Breast epithelium (tissue), 3 donors: ENCODE measurements at regions not wholly inside any gene's neighbourhood (a gene's known extent, or its start where the extent isn't known, plus 50 kb on each side); places are given as distances from the start of the nearest gene placed in this dataset.
A peak's percentile ranks its signal among the peaks of the same experiment; 100 is the strongest.

Experiments used
- CTCF ChIP-seq, 3 donors: fragments of 450-650 bp; IDR thresholded peaks; one replicate each; pipeline ENCODE4 v1.5.1; 2016 to 2017; ENCODE audit warnings: antibody characterized with exemption in 3 of 3, mild to moderate bottlenecking in 3 of 3, moderate library complexity in 3 of 3
- POLR2A ChIP-seq: fragments of 450-650 bp; IDR thresholded peaks from one replicate; pipeline ENCODE4 v1.6.1; 2016; ENCODE audit warnings: antibody characterized with exemption, mild to moderate bottlenecking, moderate library complexity
- POLR2AphosphoS5 ChIP-seq, 3 donors: sonication (generic); formaldehyde crosslinking; IDR thresholded peaks; one replicate each; pipeline ENCODE4 v1.6.1; 2017; ENCODE audit warnings: antibody characterized with exemption in 3 of 3

GRCh38 chr3:72265256-72266015, 480.5 kb upstream of the PROK2 start:
- no peak for TF ChIP-seq POLR2A
- peak in 1 of 3 donors; percentile 24 for TF ChIP-seq CTCF (IDR thresholded peaks at IDR 0.05)
- no peak for TF ChIP-seq POLR2AphosphoS5 (IDR thresholded peaks at IDR 0.05)
